GM12892 (cell line): ENCODE measurements at regions not wholly inside any gene's neighbourhood (a gene's known extent, or its start where the extent isn't known, plus 50 kb on each side); places are given as distances from the start of the nearest gene placed in this dataset.

Experiments
- POLR2A ChIP-seq: IDR thresholded peaks from 2 replicates; pipeline ENCODE4 v1.6.1; 2011; ENCODE audit warnings: low read depth, low read length, control low read depth
- POLR2AphosphoS5 ChIP-seq: IDR thresholded peaks from 2 replicates; pipeline ENCODE4 v1.6.1; 2011; ENCODE audit warnings: low read depth, low read length, control low read depth

GRCh38 chr16:66041907-66042306 lies 324.6 kb upstream of the CDH5 start:
- TF ChIP-seq POLR2A, result no peak
- no peak for TF ChIP-seq POLR2AphosphoS5
